Upper lobe of right lung (tissue), 1 donor: ENCODE measurements at regions not wholly inside any gene's neighbourhood (a gene's known extent, or its start where the extent isn't known, plus 50 kb on each side); places are given as distances from the start of the nearest gene placed in this dataset.

Experiments
- ATAC-seq: fragments of 200-7000 bp; cut with Tn5 transposase; one replicate; pipeline ENCODE4 v1.9.1; 2020; ENCODE audit warnings: mild to moderate bottlenecking, moderate library complexity
- DNase-seq: peaks from one replicate; pipeline ENCODE4 v3.0.0-alpha.2; 2020
- H3K27ac ChIP-seq: fragments of 200-600 bp; one replicate; pipeline ENCODE4 v1.8.0; 2022
- H3K27me3 ChIP-seq: fragments of 200-600 bp; one replicate; pipeline ENCODE4 v1.8.0; 2022; ENCODE audit warnings: mild to moderate bottlenecking
- H3K36me3 ChIP-seq: fragments of 200-600 bp; one replicate; pipeline ENCODE4 v1.8.0; 2022
- H3K4me1 ChIP-seq: fragments of 200-600 bp; one replicate; pipeline ENCODE4 v1.8.0; 2022
- H3K4me3 ChIP-seq: fragments of 200-600 bp; one replicate; pipeline ENCODE4 v1.8.0; 2022; ENCODE audit warnings: mild to moderate bottlenecking
- H3K9me3 ChIP-seq: fragments of 200-600 bp; one replicate; pipeline ENCODE4 v1.8.0; 2022
- intact Hi-C: fragments of 100-400 bp; cut with DNase I; formaldehyde crosslinking; loops from one replicate; pipeline ENCODE4 v1.11.0; 2022
- TF ChIP-seq, protein P1 (sequence below): fragments of 200-600 bp; IDR thresholded peaks from one replicate; pipeline ENCODE4 v1.8.0; 2022; ENCODE audit warnings: antibody characterized with exemption
- donor health status: DM: no; HTN: yes; CAD: no; lungs with severe emphysema.

DNA sequence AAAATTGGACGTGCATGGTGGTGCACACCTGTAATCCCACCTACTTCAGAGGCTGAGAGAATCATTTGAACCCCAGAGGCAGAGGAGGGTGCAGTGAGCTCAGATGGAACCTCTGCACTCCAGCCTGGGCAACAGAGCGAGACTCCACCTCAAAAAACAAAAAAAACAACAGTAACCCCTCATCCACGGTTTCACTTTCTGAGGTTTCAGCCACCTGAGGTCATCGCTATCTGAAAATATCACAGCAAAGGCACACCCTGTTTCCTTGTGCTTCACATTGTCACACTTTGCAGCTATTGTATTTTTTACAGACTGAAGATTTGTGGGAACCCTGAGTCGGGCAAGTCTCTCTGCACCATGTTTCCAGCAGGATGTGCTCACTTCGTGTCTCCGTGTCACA, 54.1 kb upstream of the FOXQ1 start:
- Histone ChIP-seq H3K9me3 (no peaks in the 10 kb centered on the region), H3K27me3 (no peaks in the 10 kb centered on the region)

DNA sequence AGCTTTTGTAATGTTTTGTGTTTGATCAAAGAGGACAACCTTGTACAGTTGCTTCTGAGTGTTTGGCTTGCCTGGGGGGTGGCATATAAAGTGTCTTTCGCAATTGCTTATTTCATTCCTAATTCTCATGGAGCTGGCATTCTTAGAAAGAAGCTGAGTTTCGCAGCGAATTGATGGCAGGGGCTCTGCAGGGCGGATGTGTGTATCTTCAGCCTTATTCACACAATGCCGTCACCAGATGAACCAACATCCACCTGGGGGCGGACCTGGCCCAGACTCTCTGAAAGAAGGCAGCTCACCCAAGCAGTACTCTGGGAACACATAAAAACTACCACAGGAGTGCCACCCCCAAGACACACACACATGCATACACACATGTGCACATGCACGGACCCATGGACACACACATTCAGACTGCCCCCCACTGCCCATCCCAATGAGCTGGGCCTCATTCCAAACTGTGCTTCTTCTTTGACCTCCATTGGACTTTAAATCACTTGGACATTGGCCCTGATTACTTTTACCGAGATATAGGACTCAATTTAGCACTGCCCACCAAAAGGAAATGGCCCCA, 55.4 kb upstream of the FOXQ1 start:
- TF ChIP-seq, protein P1, sequence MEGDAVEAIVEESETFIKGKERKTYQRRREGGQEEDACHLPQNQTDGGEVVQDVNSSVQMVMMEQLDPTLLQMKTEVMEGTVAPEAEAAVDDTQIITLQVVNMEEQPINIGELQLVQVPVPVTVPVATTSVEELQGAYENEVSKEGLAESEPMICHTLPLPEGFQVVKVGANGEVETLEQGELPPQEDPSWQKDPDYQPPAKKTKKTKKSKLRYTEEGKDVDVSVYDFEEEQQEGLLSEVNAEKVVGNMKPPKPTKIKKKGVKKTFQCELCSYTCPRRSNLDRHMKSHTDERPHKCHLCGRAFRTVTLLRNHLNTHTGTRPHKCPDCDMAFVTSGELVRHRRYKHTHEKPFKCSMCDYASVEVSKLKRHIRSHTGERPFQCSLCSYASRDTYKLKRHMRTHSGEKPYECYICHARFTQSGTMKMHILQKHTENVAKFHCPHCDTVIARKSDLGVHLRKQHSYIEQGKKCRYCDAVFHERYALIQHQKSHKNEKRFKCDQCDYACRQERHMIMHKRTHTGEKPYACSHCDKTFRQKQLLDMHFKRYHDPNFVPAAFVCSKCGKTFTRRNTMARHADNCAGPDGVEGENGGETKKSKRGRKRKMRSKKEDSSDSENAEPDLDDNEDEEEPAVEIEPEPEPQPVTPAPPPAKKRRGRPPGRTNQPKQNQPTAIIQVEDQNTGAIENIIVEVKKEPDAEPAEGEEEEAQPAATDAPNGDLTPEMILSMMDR = no peak
- Histone ChIP-seq H3K27me3 (no peaks in the 10 kb centered on the region), H3K4me1 (no peaks in the 10 kb centered on the region), H3K27ac (no peak overlapping the region), H3K36me3 (no peaks in the 10 kb centered on the region), H3K9me3 (no peaks in the 10 kb centered on the region), H3K4me3 (no peak overlapping the region)
- intact Hi-C loops = no loop called here
- no peak for ATAC-seq
- no peak for DNase-seq

More for the DNA sequence above, 54.1 kb upstream of the FOXQ1 start:
- intact Hi-C loops = no loop called here
- TF ChIP-seq, protein P1 = no peak
- no peak overlapping the region for H3K4me3 ChIP-seq
- no peaks in the 10 kb centered on the region for H3K4me1 ChIP-seq
- H3K27ac ChIP-seq = no peak overlapping the region
- no peaks in the 10 kb centered on the region for H3K36me3 ChIP-seq
- DNase-seq = no peak
- no peak for ATAC-seq

DNA sequence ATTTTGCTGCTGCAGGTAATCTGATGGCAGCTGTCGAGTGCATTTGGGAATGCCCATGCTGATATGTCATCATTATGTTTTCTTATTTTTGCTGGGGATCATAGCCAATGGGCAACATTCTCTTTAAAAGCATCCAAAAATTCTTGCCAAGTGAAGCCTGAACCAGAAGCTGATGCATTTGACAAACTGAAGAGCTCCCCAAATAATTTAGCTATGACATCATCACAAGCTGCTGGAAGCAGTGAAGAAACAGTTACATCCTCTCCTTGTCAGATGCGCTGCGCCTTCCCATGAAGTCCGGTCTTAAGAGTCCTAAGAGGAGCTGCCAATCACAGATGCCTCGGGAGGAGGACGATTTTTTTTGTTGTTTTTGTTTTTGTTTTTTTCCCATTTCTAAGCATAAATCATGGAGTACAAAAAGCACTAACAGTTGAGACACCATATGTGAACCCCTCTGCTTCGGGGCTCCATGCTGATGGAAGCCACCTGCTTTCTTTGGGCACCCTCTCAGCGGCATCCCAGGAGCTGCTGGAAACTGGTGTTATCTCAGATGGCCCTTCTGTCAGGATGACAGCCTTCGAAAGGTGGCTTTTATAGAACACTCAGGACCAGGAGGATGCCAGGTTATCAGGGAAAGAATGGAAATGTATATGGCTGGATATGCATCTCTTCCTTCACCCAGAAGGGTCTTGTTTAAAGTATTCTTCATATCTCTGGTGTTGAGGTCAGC, 56.1 kb upstream of the FOXQ1 start:
- Histone ChIP-seq H3K27me3 (no peaks in the 10 kb centered on the region), H3K27ac (no peak overlapping the region), H3K36me3 (no peaks in the 10 kb centered on the region), H3K4me1 (no peaks in the 10 kb centered on the region), H3K4me3 (no peak overlapping the region), H3K9me3 (no peaks in the 10 kb centered on the region)
- TF ChIP-seq, protein P1 = no peak
- no peak for ATAC-seq
- intact Hi-C loops = no loop called here
- no peak for DNase-seq

DNA sequence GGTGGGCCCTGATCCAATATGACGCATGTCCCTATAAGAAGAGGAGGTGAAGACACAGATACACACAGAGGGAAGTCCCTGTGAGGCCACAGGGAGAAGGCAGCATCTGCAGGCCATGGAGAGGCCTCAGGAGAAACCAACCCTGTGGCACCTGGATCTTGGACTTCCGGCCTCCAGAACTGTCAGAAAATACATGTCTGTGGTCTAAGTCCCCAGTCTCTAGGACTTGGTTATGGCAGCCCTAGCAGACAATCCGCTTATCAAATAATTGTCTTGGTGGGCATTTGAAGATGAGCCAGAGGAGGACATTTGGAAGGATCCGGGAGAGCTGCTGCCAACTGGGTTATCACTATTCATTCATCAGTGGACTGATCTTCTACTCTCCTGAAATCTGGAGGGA, 57.6 kb upstream of the FOXQ1 start:
- Histone ChIP-seq H3K36me3 (no peaks in the 10 kb centered on the region), H3K27me3 (no peaks in the 10 kb centered on the region), H3K4me1 (no peaks in the 10 kb centered on the region), H3K27ac (no peak overlapping the region), H3K9me3 (no peaks in the 10 kb centered on the region), H3K4me3 (no peak overlapping the region)
- intact Hi-C loops = no loop called here
- DNase-seq = no peak
- no peak for ATAC-seq
- TF ChIP-seq, protein P1 = no peak

- Histone ChIP-seq H3K27ac (no peak overlapping the region), H3K9me3 (no peaks in the 10 kb centered on the region), H3K4me3 (no peak overlapping the region), H3K36me3 (no peaks in the 10 kb centered on the region), H3K27me3 (no peaks in the 10 kb centered on the region), H3K4me1 (no peaks in the 10 kb centered on the region)
- intact Hi-C loops = no loop called here
- TF ChIP-seq, protein P1 = no peak
- ATAC-seq = no peak
- no peak for DNase-seq
These were observed 58.1 kb upstream of the FOXQ1 start for GRCh38 chr6:1253816-1254215.
